ENCODE measurements at regions not wholly inside any gene's neighbourhood (a gene's known extent, or its start where the extent isn't known, plus 50 kb on each side); places are given as distances from the start of the nearest gene placed in this dataset.

GRCh38 chr6:15077006-15077405, 168.9 kb upstream of the JARID2 start:
- no peaks in the 10 kb centered on the region for H3K27me3 Mint-ChIP-seq
- no peak overlapping the region for H3K4me3 ChIP-seq (ENCODE audit: low read length)
- ChIA-PET CTCF (no interaction called here), POLR2A (no interaction called here)
- no peaks in the 10 kb centered on the region for H3K27me3 ChIP-seq (ENCODE audit: control insufficient read depth in 2 of 2, insufficient read depth in 2 of 2, low read length in 2 of 2)
- H3K27ac Mint-ChIP-seq, result no peak overlapping the region
- no peaks in the 10 kb centered on the region for H3K36me3 ChIP-seq (ENCODE audit: control insufficient read depth in 2 of 3, insufficient read depth in 3 of 3, low read length in 3 of 3)
- peaks cover 0 to 6% (median 0%) of the 10 kb centered on the region in 7 donors for H3K4me1 Mint-ChIP-seq
- ATAC-seq, result no peak
- H3K9me3 Mint-ChIP-seq, result no peaks in the 10 kb centered on the region
- no peak overlapping the region for H3K4me3 Mint-ChIP-seq
- H3K9me3 ChIP-seq (ENCODE audit: control insufficient read depth in 2 of 3, low read length in 3 of 3), result no peaks in the 10 kb centered on the region
- no peaks in the 10 kb centered on the region for H3K36me3 Mint-ChIP-seq
- H3K27ac ChIP-seq (ENCODE audit: low read depth, low read length), result no peak overlapping the region
- no peak for DNase-seq
- no peaks in the 10 kb centered on the region for H3K4me1 ChIP-seq (ENCODE audit: control insufficient read depth in 2 of 2, insufficient read depth in 2 of 2, low read length in 2 of 2)
- intact Hi-C loops (cut with micrococcal nuclease), result no loop called here

- no peak overlapping the region for H3K4me3 Mint-ChIP-seq
- no peak for DNase-seq
- POLR2A ChIA-PET, result no interaction called here
- no peak for ATAC-seq
- no peaks in the 10 kb centered on the region for H3K27me3 ChIP-seq (ENCODE audit: control insufficient read depth in 2 of 2, insufficient read depth in 2 of 2, low read length in 2 of 2)
- H3K4me1 ChIP-seq (ENCODE audit: control insufficient read depth in 2 of 2, insufficient read depth in 2 of 2, low read length in 2 of 2), result no peaks in the 10 kb centered on the region
- H3K9me3 Mint-ChIP-seq, result no peaks in the 10 kb centered on the region
- intact Hi-C loops (cut with micrococcal nuclease), result no loop called here
- no peaks in the 10 kb centered on the region for H3K36me3 ChIP-seq (ENCODE audit: control insufficient read depth in 2 of 3, insufficient read depth in 3 of 3, low read length in 3 of 3)
- H3K9me3 ChIP-seq (ENCODE audit: control insufficient read depth in 2 of 3, low read length in 3 of 3), result no peaks in the 10 kb centered on the region
- no peak overlapping the region for H3K27ac ChIP-seq (ENCODE audit: low read depth, low read length)
- H3K36me3 Mint-ChIP-seq, result no peaks in the 10 kb centered on the region
- CTCF ChIA-PET, result no interaction called here
- no peak overlapping the region for H3K4me3 ChIP-seq (ENCODE audit: low read length)
- no peaks in the 10 kb centered on the region for H3K27me3 Mint-ChIP-seq
- peaks cover 0 to 6% (median 0%) of the 10 kb centered on the region in 7 donors for H3K4me1 Mint-ChIP-seq
- no peak overlapping the region for H3K27ac Mint-ChIP-seq
Observed at GRCh38 chr6:15077961-15078360, 167.9 kb upstream of the JARID2 start.

- ChIA-PET CTCF (interaction anchor here (0.5 kb wide), 1 partner anchor 1040 kb away, joined by 3 read pairs; no protein-coding TSS in a partner anchor), POLR2A (no interaction called here)
- H3K4me1 Mint-ChIP-seq, result peaks cover 0 to 8% (median 0%) of the 10 kb centered on the region in 7 donors
- no peak overlapping the region for H3K27ac Mint-ChIP-seq
- no peaks in the 10 kb centered on the region for H3K27me3 Mint-ChIP-seq
- no peak overlapping the region for H3K4me3 ChIP-seq (ENCODE audit: low read length)
- no peaks in the 10 kb centered on the region for H3K4me1 ChIP-seq (ENCODE audit: control insufficient read depth in 2 of 2, insufficient read depth in 2 of 2, low read length in 2 of 2)
- H3K4me3 Mint-ChIP-seq, result no peak overlapping the region
- ATAC-seq (no peak), DNase-seq (no peak)
- intact Hi-C loops (cut with micrococcal nuclease), result no loop called here
- H3K36me3 ChIP-seq (ENCODE audit: control insufficient read depth in 2 of 3, insufficient read depth in 3 of 3, low read length in 3 of 3), result no peaks in the 10 kb centered on the region
- H3K36me3 Mint-ChIP-seq, result no peaks in the 10 kb centered on the region
- no peaks in the 10 kb centered on the region for H3K9me3 ChIP-seq (ENCODE audit: control insufficient read depth in 2 of 3, low read length in 3 of 3)
- no peaks in the 10 kb centered on the region for H3K9me3 Mint-ChIP-seq
- H3K27me3 ChIP-seq (ENCODE audit: control insufficient read depth in 2 of 2, insufficient read depth in 2 of 2, low read length in 2 of 2), result no peaks in the 10 kb centered on the region
- H3K27ac ChIP-seq (ENCODE audit: low read depth, low read length), result no peak overlapping the region
Observed at GRCh38 chr6:15079288-15079817, 166.5 kb upstream of the JARID2 start.

GRCh38 chr6:15080895-15081294, 165.0 kb upstream of the JARID2 start:
- no peak overlapping the region for H3K4me3 ChIP-seq (ENCODE audit: low read length)
- H3K27ac ChIP-seq (ENCODE audit: low read depth, low read length), result no peak overlapping the region
- no peaks in the 10 kb centered on the region for H3K36me3 ChIP-seq (ENCODE audit: control insufficient read depth in 2 of 3, insufficient read depth in 3 of 3, low read length in 3 of 3)
- ATAC-seq (no peak), DNase-seq (no peak)
- Mint-ChIP-seq H3K27ac (no peak overlapping the region), H3K4me1 (peaks cover 0 to 7% (median 0%) of the 10 kb centered on the region in 7 donors), H3K27me3 (no peaks in the 10 kb centered on the region), H3K9me3 (no peaks in the 10 kb centered on the region), H3K4me3 (no peak overlapping the region), H3K36me3 (no peaks in the 10 kb centered on the region)
- intact Hi-C loops (cut with micrococcal nuclease), result no loop called here
- no peaks in the 10 kb centered on the region for H3K27me3 ChIP-seq (ENCODE audit: control insufficient read depth in 2 of 2, insufficient read depth in 2 of 2, low read length in 2 of 2)
- CTCF ChIA-PET, result no interaction called here
- POLR2A ChIA-PET, result no interaction called here
- no peaks in the 10 kb centered on the region for H3K9me3 ChIP-seq (ENCODE audit: control insufficient read depth in 2 of 3, low read length in 3 of 3)
- no peaks in the 10 kb centered on the region for H3K4me1 ChIP-seq (ENCODE audit: control insufficient read depth in 2 of 2, insufficient read depth in 2 of 2, low read length in 2 of 2)

GRCh38 chr6:15081447-15081846, 164.4 kb upstream of the JARID2 start:
- ChIA-PET CTCF (no interaction called here), POLR2A (no interaction called here)
- Histone ChIP-seq H3K27ac (ENCODE audit: low read depth, low read length) (no peak overlapping the region), H3K27me3 (ENCODE audit: control insufficient read depth in 2 of 2, insufficient read depth in 2 of 2, low read length in 2 of 2) (no peaks in the 10 kb centered on the region), H3K4me3 (ENCODE audit: low read length) (no peak overlapping the region), H3K4me1 (ENCODE audit: control insufficient read depth in 2 of 2, insufficient read depth in 2 of 2, low read length in 2 of 2) (no peaks in the 10 kb centered on the region), H3K36me3 (ENCODE audit: control insufficient read depth in 2 of 3, insufficient read depth in 3 of 3, low read length in 3 of 3) (no peaks in the 10 kb centered on the region), H3K9me3 (ENCODE audit: control insufficient read depth in 2 of 3, low read length in 3 of 3) (no peaks in the 10 kb centered on the region)
- no peaks in the 10 kb centered on the region for H3K27me3 Mint-ChIP-seq
- no peak for ATAC-seq
- H3K4me1 Mint-ChIP-seq, result peaks cover 0 to 6% (median 0%) of the 10 kb centered on the region in 7 donors
- intact Hi-C loops (cut with micrococcal nuclease), result no loop called here
- H3K9me3 Mint-ChIP-seq, result no peaks in the 10 kb centered on the region
- no peak overlapping the region for H3K4me3 Mint-ChIP-seq
- H3K36me3 Mint-ChIP-seq, result no peaks in the 10 kb centered on the region
- H3K27ac Mint-ChIP-seq, result no peak overlapping the region
- DNase-seq, result no peak

- no peaks in the 10 kb centered on the region for H3K27me3 ChIP-seq (ENCODE audit: control insufficient read depth in 2 of 2, insufficient read depth in 2 of 2, low read length in 2 of 2)
- H3K36me3 ChIP-seq (ENCODE audit: control insufficient read depth in 2 of 3, insufficient read depth in 3 of 3, low read length in 3 of 3), result no peaks in the 10 kb centered on the region
- Mint-ChIP-seq H3K36me3 (no peaks in the 10 kb centered on the region), H3K9me3 (peaks cover 0 to 1% (median 0%) of the 10 kb centered on the region in 11 donors), H3K4me1 (peaks cover 0 to 5% (median 0%) of the 10 kb centered on the region in 7 donors), H3K27me3 (no peaks in the 10 kb centered on the region), H3K27ac (no peak overlapping the region), H3K4me3 (no peak overlapping the region)
- ChIA-PET POLR2A (no interaction called here), CTCF (no interaction called here)
- no peak for ATAC-seq
- DNase-seq, result no peak
- H3K9me3 ChIP-seq (ENCODE audit: control insufficient read depth in 2 of 3, low read length in 3 of 3), result no peaks in the 10 kb centered on the region
- intact Hi-C loops (cut with micrococcal nuclease), result no loop called here
- H3K4me3 ChIP-seq (ENCODE audit: low read length), result no peak overlapping the region
- H3K27ac ChIP-seq (ENCODE audit: low read depth, low read length), result no peak overlapping the region
- no peaks in the 10 kb centered on the region for H3K4me1 ChIP-seq (ENCODE audit: control insufficient read depth in 2 of 2, insufficient read depth in 2 of 2, low read length in 2 of 2)
Observed at GRCh38 chr6:15082708-15083107, 163.2 kb upstream of the JARID2 start.

- Histone ChIP-seq H3K4me1 (ENCODE audit: control insufficient read depth in 2 of 2, insufficient read depth in 2 of 2, low read length in 2 of 2) (no peaks in the 10 kb centered on the region), H3K4me3 (ENCODE audit: low read length) (no peak overlapping the region), H3K36me3 (ENCODE audit: control insufficient read depth in 2 of 3, insufficient read depth in 3 of 3, low read length in 3 of 3) (no peaks in the 10 kb centered on the region), H3K27ac (ENCODE audit: low read depth, low read length) (no peak overlapping the region), H3K27me3 (ENCODE audit: control insufficient read depth in 2 of 2, insufficient read depth in 2 of 2, low read length in 2 of 2) (no peaks in the 10 kb centered on the region), H3K9me3 (ENCODE audit: control insufficient read depth in 2 of 3, low read length in 3 of 3) (no peaks in the 10 kb centered on the region)
- H3K36me3 Mint-ChIP-seq, result no peaks in the 10 kb centered on the region
- POLR2A ChIA-PET, result no interaction called here
- H3K27me3 Mint-ChIP-seq, result peaks cover 0 to 3% (median 0%) of the 10 kb centered on the region in 5 donors
- peaks cover 0 to 9% (median 0%) of the 10 kb centered on the region in 7 donors for H3K4me1 Mint-ChIP-seq
- CTCF ChIA-PET, result no interaction called here
- no peak overlapping the region for H3K4me3 Mint-ChIP-seq
- peaks cover 0 to 1% (median 0%) of the 10 kb centered on the region in 11 donors for H3K9me3 Mint-ChIP-seq
- ATAC-seq, result no peak
- H3K27ac Mint-ChIP-seq, result no peak overlapping the region
- intact Hi-C loops (cut with micrococcal nuclease), result no loop called here
- DNase-seq, result no peak
Observed at GRCh38 chr6:15086348-15087158, 159.3 kb upstream of the JARID2 start.

Measured in naive thymus-derived CD4-positive, alpha-beta T cell (primary cell).